ENCODE measurements at regions not wholly inside any gene's neighbourhood (a gene's known extent, or its start where the extent isn't known, plus 50 kb on each side); places are given as distances from the start of the nearest gene placed in this dataset.

DNA sequence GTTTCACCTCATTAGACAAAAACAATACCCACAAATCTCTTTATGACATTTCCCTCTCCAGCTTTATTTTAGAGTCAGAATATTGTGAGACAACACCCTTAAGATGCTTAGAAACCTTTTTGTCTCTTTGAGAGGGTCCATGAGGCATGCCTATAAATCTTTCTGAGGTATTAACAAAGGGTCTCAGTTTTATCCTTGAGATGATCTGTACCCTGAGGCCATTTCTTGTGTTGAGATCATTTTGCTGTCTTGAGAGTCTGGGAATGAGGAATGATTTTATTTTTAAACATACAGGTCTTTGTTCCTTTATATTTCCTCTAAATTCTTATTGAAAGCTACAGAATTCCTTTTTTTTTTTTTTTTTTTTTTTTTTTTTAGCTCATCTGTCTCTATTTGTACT is 179.7 kb upstream of the HS3ST4 start:
- TF ChIP-seq, protein P1, sequence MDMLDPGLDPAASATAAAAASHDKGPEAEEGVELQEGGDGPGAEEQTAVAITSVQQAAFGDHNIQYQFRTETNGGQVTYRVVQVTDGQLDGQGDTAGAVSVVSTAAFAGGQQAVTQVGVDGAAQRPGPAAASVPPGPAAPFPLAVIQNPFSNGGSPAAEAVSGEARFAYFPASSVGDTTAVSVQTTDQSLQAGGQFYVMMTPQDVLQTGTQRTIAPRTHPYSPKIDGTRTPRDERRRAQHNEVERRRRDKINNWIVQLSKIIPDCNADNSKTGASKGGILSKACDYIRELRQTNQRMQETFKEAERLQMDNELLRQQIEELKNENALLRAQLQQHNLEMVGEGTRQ (IDR thresholded peaks at IDR 0.05), result no peak
- no peak for TF ChIP-seq EHF (CRISPR knock-in tag; IDR thresholded peaks at IDR 0.05)
- TF ChIP-seq, protein P2, sequence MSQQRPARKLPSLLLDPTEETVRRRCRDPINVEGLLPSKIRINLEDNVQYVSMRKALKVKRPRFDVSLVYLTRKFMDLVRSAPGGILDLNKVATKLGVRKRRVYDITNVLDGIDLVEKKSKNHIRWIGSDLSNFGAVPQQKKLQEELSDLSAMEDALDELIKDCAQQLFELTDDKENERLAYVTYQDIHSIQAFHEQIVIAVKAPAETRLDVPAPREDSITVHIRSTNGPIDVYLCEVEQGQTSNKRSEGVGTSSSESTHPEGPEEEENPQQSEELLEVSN (IDR thresholded peaks at IDR 0.05; ENCODE audit: borderline replicate concordance, low read depth), result no peak
- no peak for FAIRE-seq
- CTCF ChIA-PET, result interaction anchor here (0.7 to 1.3 kb wide), 2 partner anchors 13 to 106 kb away, joined by 3 to 4 read pairs; no protein-coding TSS in a partner anchor
- Histone ChIP-seq H3K4me2 (no peak overlapping the region), H3K9me3 (no peaks in the 10 kb centered on the region), H3K4me1 (no peaks in the 10 kb centered on the region), H3K4me3 (no peak overlapping the region), H3K27ac (no peak overlapping the region)
- no peak for DNase-seq (ENCODE audit: low read depth in 1 of 2, low spot score in 1 of 2)
- ATAC-seq, result no peak
- POLR2A ChIA-PET, result no interaction called here

DNA sequence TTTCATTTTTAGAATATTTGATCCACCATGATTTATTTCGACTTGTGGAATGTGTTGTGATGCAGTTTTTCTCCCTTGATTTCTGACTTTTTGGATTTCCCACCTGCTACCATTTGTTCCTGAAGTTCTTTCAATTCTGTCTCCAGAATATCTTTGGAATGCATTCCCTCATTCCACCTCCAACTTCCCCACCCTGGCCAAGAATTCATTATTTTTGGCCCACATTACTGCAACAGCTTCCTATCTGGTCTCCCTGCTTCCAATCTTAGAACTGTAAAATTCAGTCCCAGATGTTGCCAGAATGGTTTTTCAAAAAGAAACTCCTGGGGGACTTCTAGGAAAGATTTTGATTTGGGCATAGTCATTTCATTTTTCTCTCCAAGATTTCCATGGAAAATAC is 182.3 kb upstream of the HS3ST4 start:
- Histone ChIP-seq H3K4me1 (no peaks in the 10 kb centered on the region), H3K4me2 (no peak overlapping the region), H3K9me3 (no peaks in the 10 kb centered on the region), H3K27ac (no peak overlapping the region), H3K4me3 (no peak overlapping the region)
- POLR2A ChIA-PET, result no interaction called here
- 0% methylated on average over 1 of the region's 1 CpG for WGBS (ENCODE audit: missing lambda C conversion rate)
- FAIRE-seq (no peak), ATAC-seq (no peak), DNase-seq (ENCODE audit: low read depth in 1 of 2, low spot score in 1 of 2) (no peak)
- CTCF ChIA-PET, result no interaction called here
- TF ChIP-seq HOXB13 (CRISPR knock-in tag; IDR thresholded peaks at IDR 0.05; ENCODE audit: low read depth), result no peak
- TF ChIP-seq RARB (CRISPR knock-in tag; IDR thresholded peaks at IDR 0.05), result no peak
- no peak for TF ChIP-seq POLR2A (IDR thresholded peaks at IDR 0.05; ENCODE audit: low read length)
- TF ChIP-seq, protein P3, sequence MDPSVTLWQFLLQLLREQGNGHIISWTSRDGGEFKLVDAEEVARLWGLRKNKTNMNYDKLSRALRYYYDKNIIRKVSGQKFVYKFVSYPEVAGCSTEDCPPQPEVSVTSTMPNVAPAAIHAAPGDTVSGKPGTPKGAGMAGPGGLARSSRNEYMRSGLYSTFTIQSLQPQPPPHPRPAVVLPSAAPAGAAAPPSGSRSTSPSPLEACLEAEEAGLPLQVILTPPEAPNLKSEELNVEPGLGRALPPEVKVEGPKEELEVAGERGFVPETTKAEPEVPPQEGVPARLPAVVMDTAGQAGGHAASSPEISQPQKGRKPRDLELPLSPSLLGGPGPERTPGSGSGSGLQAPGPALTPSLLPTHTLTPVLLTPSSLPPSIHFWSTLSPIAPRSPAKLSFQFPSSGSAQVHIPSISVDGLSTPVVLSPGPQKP (IDR thresholded peaks at IDR 0.05; ENCODE audit: low read depth, low read length), result no peak
- TF ChIP-seq PBX3 (IDR thresholded peaks at IDR 0.05), result no peak
- TF ChIP-seq NPAS2 (CRISPR knock-in tag; IDR thresholded peaks at IDR 0.05; ENCODE audit: borderline replicate concordance), result no peak
- no peak for TF ChIP-seq CEBPB (IDR thresholded peaks at IDR 0.05)
- no peak for TF ChIP-seq CHD4 (IDR thresholded peaks at IDR 0.05; ENCODE audit: borderline replicate concordance)
- TF ChIP-seq REST (IDR thresholded peaks at IDR 0.05), result no peak
- no peak for TF ChIP-seq EP300 (IDR thresholded peaks at IDR 0.05)

DNA sequence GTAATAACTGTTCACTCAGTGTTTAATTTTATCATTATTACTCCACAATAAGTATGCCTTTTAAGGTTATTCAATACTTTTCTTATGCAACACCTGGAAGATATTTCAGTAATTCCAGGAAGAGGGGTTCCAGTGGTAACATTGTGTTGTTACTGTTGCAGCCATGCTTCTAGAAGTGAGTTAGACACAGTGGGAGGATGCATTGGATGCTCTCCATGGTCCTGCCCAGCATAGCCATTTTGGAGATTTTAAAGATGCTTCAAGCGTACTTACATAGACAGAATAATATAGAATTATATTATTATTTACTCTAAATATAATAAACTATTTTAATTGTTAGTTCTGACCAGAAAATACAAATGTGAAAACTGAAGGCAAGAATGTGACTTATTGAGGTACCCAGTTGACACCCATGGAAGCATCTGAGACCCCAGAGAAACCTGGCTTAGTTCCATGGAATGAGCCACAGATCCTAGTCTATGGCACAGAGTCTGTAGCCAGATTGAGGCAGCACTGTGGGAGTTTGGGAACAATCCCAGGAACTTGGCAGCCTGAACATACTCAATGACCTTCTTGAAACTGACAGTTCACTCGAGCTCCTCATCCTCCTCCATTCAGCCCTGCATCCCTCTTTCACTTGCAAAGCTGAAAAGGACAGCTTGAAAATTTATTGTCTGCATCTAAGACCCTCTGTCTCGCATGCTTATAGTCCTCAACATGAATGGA is 190.1 kb upstream of the HS3ST4 start:
- ATAC-seq, result no peak
- POLR2A ChIA-PET, result no interaction called here
- CTCF ChIA-PET, result no interaction called here
- no peak for FAIRE-seq
- Histone ChIP-seq H3K9me3 (no peaks in the 10 kb centered on the region), H3K4me1 (no peaks in the 10 kb centered on the region), H3K4me3 (no peak overlapping the region), H3K27ac (no peak overlapping the region), H3K4me2 (no peak overlapping the region)
- no peak for DNase-seq (ENCODE audit: low read depth in 1 of 2, low spot score in 1 of 2)
- TF ChIP-seq JUN (IDR thresholded peaks at IDR 0.05), result no peak
- TF ChIP-seq REST (IDR thresholded peaks at IDR 0.05), result peak; percentile 68
- TF ChIP-seq MAZ (IDR thresholded peaks at IDR 0.05; ENCODE audit: borderline replicate concordance, low read depth, low read length), result no peak
- 2% methylated on average over 3 of the region's 3 CpGs for WGBS (ENCODE audit: missing lambda C conversion rate)
